ENCODE measurements at regions not wholly inside any gene's neighbourhood (a gene's known extent, or its start where the extent isn't known, plus 50 kb on each side); places are given as distances from the start of the nearest gene placed in this dataset.
"Not testable (repeated sequence)": the region's sequence is repeated elsewhere in the genome, so short reads cannot be mapped to it uniquely, and the experiment has no call there.

GRCh38 chr5:100676817-100677631 lies 141.8 kb downstream of the FAM174A start:
- H3K36me3 Mint-ChIP-seq = no peaks in the 10 kb centered on the region
- DNase-seq (no peak), ATAC-seq (ENCODE audit: low read depth) (no peak)
- no peaks in the 10 kb centered on the region for H3K27me3 Mint-ChIP-seq
- peaks cover 4% of the 10 kb centered on the region for H3K9me3 Mint-ChIP-seq
- peaks cover 2% of the 10 kb centered on the region for H3K4me1 Mint-ChIP-seq
- no peak overlapping the region for H3K27ac Mint-ChIP-seq
- no peak overlapping the region for H3K4me3 Mint-ChIP-seq
- POLR2A ChIA-PET = no interaction called here

- POLR2A ChIA-PET = no interaction called here
- no peaks in the 10 kb centered on the region for H3K36me3 Mint-ChIP-seq
- no peak overlapping the region for H3K4me3 Mint-ChIP-seq
- H3K9me3 Mint-ChIP-seq = peaks cover 23% of the 10 kb centered on the region
- no peak for DNase-seq
- H3K27me3 Mint-ChIP-seq = no peaks in the 10 kb centered on the region
- H3K4me1 Mint-ChIP-seq = no peaks in the 10 kb centered on the region
- ATAC-seq (ENCODE audit: low read depth) = no peak
- no peak overlapping the region for H3K27ac Mint-ChIP-seq
These were observed 147.5 kb downstream of the FAM174A start for GRCh38 chr5:100682625-100683024.

GRCh38 chr5:100683881-100684280 lies 148.7 kb downstream of the FAM174A start:
- peaks cover 23% of the 10 kb centered on the region for H3K9me3 Mint-ChIP-seq
- H3K27ac Mint-ChIP-seq = no peak overlapping the region
- POLR2A ChIA-PET = no interaction called here
- no peaks in the 10 kb centered on the region for H3K27me3 Mint-ChIP-seq
- no peak overlapping the region for H3K4me3 Mint-ChIP-seq
- no peaks in the 10 kb centered on the region for H3K36me3 Mint-ChIP-seq
- DNase-seq = no peak
- ATAC-seq (ENCODE audit: low read depth) = no peak
- H3K4me1 Mint-ChIP-seq = no peaks in the 10 kb centered on the region

- DNase-seq; POLR2A ChIA-PET; H3K27me3 Mint-ChIP-seq; ATAC-seq (ENCODE audit: low read depth); H3K4me1 Mint-ChIP-seq; H3K27ac Mint-ChIP-seq; H3K4me3 Mint-ChIP-seq; H3K36me3 Mint-ChIP-seq: not testable (repeated sequence)
- H3K9me3 Mint-ChIP-seq = peaks cover 21% of the 10 kb centered on the region
These were observed 149.9 kb downstream of the FAM174A start for GRCh38 chr5:100685122-100685521.

- H3K27ac Mint-ChIP-seq, H3K4me1 Mint-ChIP-seq, H3K9me3 Mint-ChIP-seq: not testable (repeated sequence)
These were observed 153.7 kb downstream of the FAM174A start for GRCh38 chr5:100688834-100689233.

GRCh38 chr5:100690036-100690560 lies 154.9 kb downstream of the FAM174A start:
- POLR2A ChIA-PET = no interaction called here

More at GRCh38 chr5:100688834-100689233, 153.7 kb downstream of the FAM174A start:
- DNase-seq; H3K27me3 Mint-ChIP-seq; POLR2A ChIA-PET; ATAC-seq (ENCODE audit: low read depth); H3K4me3 Mint-ChIP-seq; H3K36me3 Mint-ChIP-seq: not testable (repeated sequence)

GRCh38 chr5:100691085-100691484 lies 155.9 kb downstream of the FAM174A start:
- DNase-seq (no peak), ATAC-seq (ENCODE audit: low read depth) (no peak)
- peaks cover 2% of the 10 kb centered on the region for H3K9me3 Mint-ChIP-seq
- H3K36me3 Mint-ChIP-seq = no peaks in the 10 kb centered on the region
- H3K4me1 Mint-ChIP-seq = no peaks in the 10 kb centered on the region
- POLR2A ChIA-PET = no interaction called here
- H3K27me3 Mint-ChIP-seq = no peaks in the 10 kb centered on the region
- H3K27ac Mint-ChIP-seq = no peak overlapping the region
- no peak overlapping the region for H3K4me3 Mint-ChIP-seq

More at GRCh38 chr5:100690036-100690560, 154.9 kb downstream of the FAM174A start:
- ATAC-seq (ENCODE audit: low read depth) = no peak
- DNase-seq = no peak
- Mint-ChIP-seq H3K27ac (no peak overlapping the region), H3K4me1 (no peaks in the 10 kb centered on the region), H3K27me3 (no peaks in the 10 kb centered on the region), H3K36me3 (no peaks in the 10 kb centered on the region), H3K9me3 (peaks cover 2% of the 10 kb centered on the region), H3K4me3 (no peak overlapping the region)

- POLR2A ChIA-PET = no interaction called here
- Mint-ChIP-seq H3K4me3 (no peak overlapping the region), H3K27ac (no peak overlapping the region), H3K9me3 (peaks cover 2% of the 10 kb centered on the region), H3K27me3 (no peaks in the 10 kb centered on the region), H3K36me3 (no peaks in the 10 kb centered on the region), H3K4me1 (no peaks in the 10 kb centered on the region)
- no peak for DNase-seq
- no peak for ATAC-seq (ENCODE audit: low read depth)
These were observed 156.4 kb downstream of the FAM174A start for GRCh38 chr5:100691548-100691947.

- H3K4me3 Mint-ChIP-seq = no peak overlapping the region
- H3K9me3 Mint-ChIP-seq = no peaks in the 10 kb centered on the region
- no peaks in the 10 kb centered on the region for H3K36me3 Mint-ChIP-seq
- no peaks in the 10 kb centered on the region for H3K4me1 Mint-ChIP-seq
- DNase-seq = no peak
- POLR2A ChIA-PET = no interaction called here
- no peaks in the 10 kb centered on the region for H3K27me3 Mint-ChIP-seq
- ATAC-seq (ENCODE audit: low read depth) = no peak
- H3K27ac Mint-ChIP-seq = no peak overlapping the region
These were observed 158.3 kb downstream of the FAM174A start for GRCh38 chr5:100693481-100693880.

- POLR2A ChIA-PET = no interaction called here
- no peaks in the 10 kb centered on the region for H3K9me3 Mint-ChIP-seq
- no peak for ATAC-seq (ENCODE audit: low read depth)
- no peak for DNase-seq
- H3K4me3 Mint-ChIP-seq = no peak overlapping the region
- no peaks in the 10 kb centered on the region for H3K36me3 Mint-ChIP-seq
- no peaks in the 10 kb centered on the region for H3K27me3 Mint-ChIP-seq
- no peaks in the 10 kb centered on the region for H3K4me1 Mint-ChIP-seq
- H3K27ac Mint-ChIP-seq = no peak overlapping the region
These were observed 158.9 kb downstream of the FAM174A start for GRCh38 chr5:100694100-100694499.

GRCh38 chr5:100697970-100698369 lies 162.8 kb downstream of the FAM174A start:
- no peak overlapping the region for H3K4me3 Mint-ChIP-seq
- ATAC-seq (ENCODE audit: low read depth) (no peak), DNase-seq (no peak)
- no peaks in the 10 kb centered on the region for H3K4me1 Mint-ChIP-seq
- H3K9me3 Mint-ChIP-seq = no peaks in the 10 kb centered on the region
- H3K36me3 Mint-ChIP-seq = no peaks in the 10 kb centered on the region
- H3K27ac Mint-ChIP-seq = no peak overlapping the region
- POLR2A ChIA-PET = no interaction called here
- H3K27me3 Mint-ChIP-seq = no peaks in the 10 kb centered on the region

GRCh38 chr5:100706776-100707175 lies 171.6 kb downstream of the FAM174A start:
- POLR2A ChIA-PET = no interaction called here
- ATAC-seq (ENCODE audit: low read depth) = no peak
- DNase-seq = no peak
- Mint-ChIP-seq H3K9me3 (no peaks in the 10 kb centered on the region), H3K4me3 (no peak overlapping the region), H3K27me3 (no peaks in the 10 kb centered on the region), H3K36me3 (no peaks in the 10 kb centered on the region), H3K27ac (no peak overlapping the region), H3K4me1 (no peaks in the 10 kb centered on the region)

- Mint-ChIP-seq H3K27me3 (peaks cover 2% of the 10 kb centered on the region), H3K4me3 (no peak overlapping the region), H3K9me3 (no peaks in the 10 kb centered on the region), H3K4me1 (no peaks in the 10 kb centered on the region), H3K27ac (no peak overlapping the region), H3K36me3 (no peaks in the 10 kb centered on the region)
- no peak for DNase-seq
- POLR2A ChIA-PET = no interaction called here
- no peak for ATAC-seq (ENCODE audit: low read depth)
These were observed 173.5 kb downstream of the FAM174A start for GRCh38 chr5:100708645-100709171.

GRCh38 chr5:100709771-100710170 lies 174.6 kb downstream of the FAM174A start:
- DNase-seq = no peak
- H3K36me3 Mint-ChIP-seq = no peaks in the 10 kb centered on the region
- peaks cover 2% of the 10 kb centered on the region for H3K27me3 Mint-ChIP-seq
- H3K4me1 Mint-ChIP-seq = no peaks in the 10 kb centered on the region
- no peaks in the 10 kb centered on the region for H3K9me3 Mint-ChIP-seq
- H3K4me3 Mint-ChIP-seq = no peak overlapping the region
- POLR2A ChIA-PET = no interaction called here
- no peak for ATAC-seq (ENCODE audit: low read depth)
- no peak overlapping the region for H3K27ac Mint-ChIP-seq

Measured in activated naive CD8-positive, alpha-beta T cell treated with anti-CD3 and anti-CD28 coated beads, Interleukin-2, amount 10 ng/mL, durations not matched to agents 7 days and 5 days (primary cell).